ENCODE measurements at regions not wholly inside any gene's neighbourhood (a gene's known extent, or its start where the extent isn't known, plus 50 kb on each side); places are given as distances from the start of the nearest gene placed in this dataset.

DNA sequence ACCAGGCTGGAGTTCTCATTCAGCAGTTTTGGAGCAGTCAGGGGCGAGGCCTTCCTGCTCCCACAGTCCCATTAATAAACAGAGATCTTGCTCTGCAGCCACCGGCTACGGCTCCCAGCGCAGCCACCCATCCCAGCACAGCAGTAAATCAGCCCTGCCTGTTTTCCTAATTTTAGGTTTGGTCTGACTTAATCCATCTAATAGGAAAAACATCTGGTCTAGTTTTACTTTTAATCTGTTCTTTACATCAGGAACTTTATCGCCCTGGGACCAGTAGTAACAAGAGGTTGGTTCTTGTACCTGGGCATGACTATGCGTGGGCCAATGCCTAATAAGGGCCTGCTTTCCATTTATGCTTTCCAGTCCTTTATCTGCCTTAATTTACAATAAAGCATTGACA is 264.0 kb upstream of the DPH6 start:
- TF ChIP-seq, protein P1, sequence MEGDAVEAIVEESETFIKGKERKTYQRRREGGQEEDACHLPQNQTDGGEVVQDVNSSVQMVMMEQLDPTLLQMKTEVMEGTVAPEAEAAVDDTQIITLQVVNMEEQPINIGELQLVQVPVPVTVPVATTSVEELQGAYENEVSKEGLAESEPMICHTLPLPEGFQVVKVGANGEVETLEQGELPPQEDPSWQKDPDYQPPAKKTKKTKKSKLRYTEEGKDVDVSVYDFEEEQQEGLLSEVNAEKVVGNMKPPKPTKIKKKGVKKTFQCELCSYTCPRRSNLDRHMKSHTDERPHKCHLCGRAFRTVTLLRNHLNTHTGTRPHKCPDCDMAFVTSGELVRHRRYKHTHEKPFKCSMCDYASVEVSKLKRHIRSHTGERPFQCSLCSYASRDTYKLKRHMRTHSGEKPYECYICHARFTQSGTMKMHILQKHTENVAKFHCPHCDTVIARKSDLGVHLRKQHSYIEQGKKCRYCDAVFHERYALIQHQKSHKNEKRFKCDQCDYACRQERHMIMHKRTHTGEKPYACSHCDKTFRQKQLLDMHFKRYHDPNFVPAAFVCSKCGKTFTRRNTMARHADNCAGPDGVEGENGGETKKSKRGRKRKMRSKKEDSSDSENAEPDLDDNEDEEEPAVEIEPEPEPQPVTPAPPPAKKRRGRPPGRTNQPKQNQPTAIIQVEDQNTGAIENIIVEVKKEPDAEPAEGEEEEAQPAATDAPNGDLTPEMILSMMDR (IDR thresholded peaks at IDR 0.05), result no peak
- TF ChIP-seq ZFX (IDR thresholded peaks at IDR 0.05; ENCODE audit: borderline replicate concordance), result no peak
- no peak overlapping the region for H3K27ac ChIP-seq

DNA sequence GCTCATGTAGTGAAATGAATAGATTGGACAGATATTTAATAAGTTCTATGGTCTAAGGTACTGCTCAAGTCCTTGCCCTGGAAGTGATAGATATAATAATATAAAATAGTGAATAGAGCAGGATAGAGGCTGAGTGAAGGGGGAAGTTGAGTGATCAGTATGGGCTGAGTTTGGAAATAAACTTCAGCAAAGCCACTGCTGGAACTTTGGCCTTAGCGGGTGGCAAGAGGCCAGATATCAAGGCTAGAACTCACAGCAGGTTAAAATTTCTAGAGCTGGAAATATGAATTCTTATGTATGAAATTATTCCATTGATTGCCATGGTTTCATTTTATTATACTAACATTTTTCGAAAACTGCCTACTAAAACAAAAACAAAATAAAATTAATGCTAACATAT is 267.6 kb upstream of the DPH6 start:
- no peak overlapping the region for H3K27ac ChIP-seq
- TF ChIP-seq ZFX (IDR thresholded peaks at IDR 0.05; ENCODE audit: borderline replicate concordance), result no peak
- TF ChIP-seq, protein P1 (IDR thresholded peaks at IDR 0.05), result no peak

DNA sequence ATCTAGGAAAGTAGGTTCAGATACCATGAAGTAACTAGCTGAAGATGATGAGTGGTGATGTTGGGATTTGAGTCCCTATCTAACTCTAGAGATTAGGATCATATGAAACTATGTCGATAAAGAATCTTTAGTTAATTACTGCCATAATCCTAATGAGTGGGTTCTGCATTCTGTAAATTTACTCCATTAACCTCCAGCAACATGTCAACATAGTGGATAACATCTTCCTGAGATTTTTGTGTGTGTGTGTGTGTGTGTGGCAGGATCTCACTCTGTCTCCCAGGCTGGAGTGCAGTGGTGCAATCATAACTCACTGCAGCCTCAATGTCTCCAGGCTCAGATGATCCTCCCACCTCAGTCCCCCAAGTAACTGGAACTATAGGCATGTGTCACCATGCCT is 272.9 kb upstream of the DPH6 start:
- H3K27ac ChIP-seq, result no peak overlapping the region
- TF ChIP-seq, protein P1 (IDR thresholded peaks at IDR 0.05), result no peak
- TF ChIP-seq ZFX (IDR thresholded peaks at IDR 0.05; ENCODE audit: borderline replicate concordance), result no peak

DNA sequence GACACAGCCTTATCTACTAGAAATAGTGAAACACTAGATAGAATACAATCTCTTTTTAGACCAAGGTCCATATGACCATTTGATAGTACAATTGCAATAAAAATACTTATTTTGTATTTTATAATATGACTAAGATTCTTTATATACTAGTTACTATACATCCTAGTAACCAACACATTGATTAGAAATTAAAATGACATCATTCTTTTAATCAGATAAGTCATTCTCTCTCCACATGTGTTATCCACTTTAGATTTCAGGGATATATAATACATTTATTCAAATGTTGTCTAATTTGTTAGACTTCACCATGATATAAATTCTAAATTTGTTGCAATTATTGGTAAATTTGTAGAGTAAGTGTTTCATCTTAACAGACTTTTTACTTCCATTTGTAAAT is 276.2 kb upstream of the DPH6 start:
- TF ChIP-seq, protein P1 (IDR thresholded peaks at IDR 0.05), result no peak
- no peak for TF ChIP-seq ZFX (IDR thresholded peaks at IDR 0.05; ENCODE audit: borderline replicate concordance)
- no peak overlapping the region for H3K27ac ChIP-seq

DNA sequence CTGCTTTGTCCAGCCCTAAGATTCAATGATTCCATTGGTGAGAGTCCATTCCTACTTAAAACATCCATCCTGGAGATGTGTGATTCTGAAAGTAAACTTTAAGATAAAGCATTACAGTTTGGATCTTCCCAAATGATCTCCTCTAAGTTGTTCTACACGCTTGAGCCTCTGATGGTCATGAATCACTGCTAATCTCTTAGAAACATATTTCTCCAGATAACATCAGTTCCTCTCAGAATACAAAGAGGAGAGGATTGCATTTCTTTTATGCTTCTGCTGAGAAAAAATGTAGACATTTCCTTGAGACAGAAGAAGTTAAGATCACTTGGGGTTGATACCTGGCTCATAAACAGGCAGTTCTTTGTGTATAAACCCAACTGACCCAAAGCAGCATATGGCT is 281.2 kb upstream of the DPH6 start:
- TF ChIP-seq, protein P1 (IDR thresholded peaks at IDR 0.05), result no peak
- no peak for TF ChIP-seq ZFX (IDR thresholded peaks at IDR 0.05; ENCODE audit: borderline replicate concordance)
- no peak overlapping the region for H3K27ac ChIP-seq

DNA sequence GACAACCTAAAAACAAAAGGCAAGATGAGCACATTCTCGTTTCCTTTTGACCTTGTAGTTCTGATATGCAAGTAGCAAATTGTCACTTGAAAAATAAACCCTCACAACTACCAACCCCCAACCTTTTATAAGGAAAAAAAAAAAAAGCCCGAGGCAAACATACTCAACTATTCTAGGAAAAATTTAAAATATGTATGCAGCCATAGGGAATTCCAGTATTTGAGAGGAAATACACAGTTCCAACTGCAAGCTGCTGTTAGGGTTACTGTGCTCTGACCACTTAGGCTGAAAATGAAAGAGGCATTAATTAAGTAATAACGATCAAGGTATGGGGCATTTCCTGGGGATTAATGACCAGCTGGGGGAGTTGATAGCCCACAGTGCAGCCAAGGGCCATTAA is 281.9 kb upstream of the DPH6 start:
- H3K27ac ChIP-seq, result no peak overlapping the region
- TF ChIP-seq ZFX (IDR thresholded peaks at IDR 0.05; ENCODE audit: borderline replicate concordance), result no peak
- TF ChIP-seq, protein P1 (IDR thresholded peaks at IDR 0.05), result no peak

DNA sequence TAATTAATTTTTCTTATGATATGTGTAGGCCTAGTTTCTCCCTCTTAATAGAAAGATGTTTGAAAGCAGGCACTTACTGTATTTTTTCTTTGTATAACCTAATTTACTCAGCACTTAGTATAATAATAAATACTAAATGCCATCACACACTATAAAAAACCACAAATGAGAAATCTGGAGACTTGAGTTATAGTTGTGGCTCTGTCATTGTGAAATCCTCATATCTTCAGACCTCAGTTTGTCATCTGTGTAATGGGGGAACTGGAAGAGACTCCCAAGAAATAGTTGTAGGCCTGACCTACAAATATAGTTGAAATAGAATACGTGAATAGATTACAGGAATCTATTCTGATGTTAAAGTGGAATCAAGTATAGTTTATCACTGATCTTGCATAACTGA is 287.6 kb upstream of the DPH6 start:
- no peak overlapping the region for H3K27ac ChIP-seq
- TF ChIP-seq ZFX (IDR thresholded peaks at IDR 0.05; ENCODE audit: borderline replicate concordance), result no peak
- TF ChIP-seq, protein P1 (IDR thresholded peaks at IDR 0.05), result no peak

All from 22Rv1 (cell line).